HG03060 (cell line): ENCODE measurements at regions not wholly inside any gene's neighbourhood (a gene's known extent, or its start where the extent isn't known, plus 50 kb on each side); places are given as distances from the start of the nearest gene placed in this dataset.
"Not testable (repeated sequence)": the region's sequence is repeated elsewhere in the genome, so short reads cannot be mapped to it uniquely, and the experiment has no call there.

Experiments used
- ATAC-seq: cut with Tn5 transposase; IDR thresholded peaks from one replicate; pipeline ENCODE4 v1.9.1; 2021; ENCODE audit warnings: low read depth, moderate number of reproducible peaks; ENCODE audit not compliant: unreplicated experiment

- no peak for ATAC-seq
Measured at GRCh38 chr10:57706576-57707299, 561.0 kb downstream of the IPMK start.

GRCh38 chr10:57706016-57706415 is 561.7 kb downstream of the IPMK start:
- ATAC-seq, result no peak

GRCh38 chr10:57699944-57700343 is 567.8 kb downstream of the IPMK start:
- no peak for ATAC-seq

- no peak for ATAC-seq
Measured at GRCh38 chr10:57696641-57697040, 571.1 kb downstream of the IPMK start.

GRCh38 chr10:57694956-57695608 is 572.6 kb downstream of the IPMK start:
- no peak for ATAC-seq

- no peak for ATAC-seq
Measured at GRCh38 chr10:57692255-57692980, 575.3 kb downstream of the IPMK start.

GRCh38 chr10:57689596-57690297 is 577.9 kb downstream of the IPMK start:
- no peak for ATAC-seq

GRCh38 chr10:57679916-57680315 is 587.8 kb downstream of the IPMK start:
- no peak for ATAC-seq

- ATAC-seq, result no peak
Measured at GRCh38 chr10:57675125-57675524, 592.6 kb downstream of the IPMK start.

- ATAC-seq, result no peak
Measured at GRCh38 chr10:57673446-57673960, 594.2 kb downstream of the IPMK start.

- ATAC-seq, result no peak
Measured at GRCh38 chr10:57664815-57665214, 602.9 kb downstream of the IPMK start.

GRCh38 chr10:57663401-57663800 is 604.3 kb downstream of the IPMK start:
- no peak for ATAC-seq

- ATAC-seq, result no peak
Measured at GRCh38 chr10:57661206-57661605, 606.5 kb downstream of the IPMK start.

GRCh38 chr10:57657164-57657765 is 610.4 kb downstream of the IPMK start:
- peak; percentile 91 for ATAC-seq

- ATAC-seq, result no peak
Measured at GRCh38 chr10:57654856-57655255, 612.8 kb downstream of the IPMK start.

- ATAC-seq, result not testable (repeated sequence)
Measured at GRCh38 chr10:57645108-57645507, 622.6 kb downstream of the IPMK start.

GRCh38 chr10:57638411-57638810 is 629.3 kb downstream of the IPMK start:
- ATAC-seq, result no peak

GRCh38 chr10:57628592-57629284 is 639.0 kb downstream of the IPMK start:
- ATAC-seq, result peak; percentile 53

GRCh38 chr10:57627642-57628178 is 640.0 kb downstream of the IPMK start:
- no peak for ATAC-seq
